ENCODE measurements at regions not wholly inside any gene's neighbourhood (a gene's known extent, or its start where the extent isn't known, plus 50 kb on each side); places are given as distances from the start of the nearest gene placed in this dataset.

DNA sequence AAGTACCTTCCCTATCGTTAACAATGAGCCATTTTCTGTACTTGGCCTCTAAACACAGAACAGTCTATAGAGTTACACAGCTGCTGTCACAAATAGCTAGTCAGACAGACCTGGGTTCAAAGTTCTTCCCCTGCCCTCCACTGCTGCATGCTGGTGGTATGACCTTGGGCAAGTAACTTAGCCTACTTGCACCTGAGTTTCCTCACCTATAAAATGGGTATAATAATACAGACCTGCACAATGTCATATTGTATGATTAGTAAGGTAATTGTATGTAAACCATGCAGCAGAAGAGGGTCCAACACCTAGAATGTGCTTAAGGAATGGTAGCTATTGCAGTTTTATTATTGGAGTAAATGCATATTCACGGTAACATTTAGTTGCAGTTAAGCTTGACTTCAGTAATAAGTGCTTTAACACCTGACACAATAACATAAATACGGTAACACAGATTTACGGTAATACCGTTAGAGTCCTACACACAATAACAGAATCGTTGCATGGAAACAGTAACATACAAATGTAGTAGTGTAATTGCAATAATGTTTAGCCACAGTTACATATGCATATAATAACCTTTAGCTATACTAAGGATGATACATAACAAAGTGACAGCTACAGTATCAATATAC is 193.3 kb upstream of the CSF3R start:
- no peak for DNase-seq (ENCODE audit: low read depth)

DNA sequence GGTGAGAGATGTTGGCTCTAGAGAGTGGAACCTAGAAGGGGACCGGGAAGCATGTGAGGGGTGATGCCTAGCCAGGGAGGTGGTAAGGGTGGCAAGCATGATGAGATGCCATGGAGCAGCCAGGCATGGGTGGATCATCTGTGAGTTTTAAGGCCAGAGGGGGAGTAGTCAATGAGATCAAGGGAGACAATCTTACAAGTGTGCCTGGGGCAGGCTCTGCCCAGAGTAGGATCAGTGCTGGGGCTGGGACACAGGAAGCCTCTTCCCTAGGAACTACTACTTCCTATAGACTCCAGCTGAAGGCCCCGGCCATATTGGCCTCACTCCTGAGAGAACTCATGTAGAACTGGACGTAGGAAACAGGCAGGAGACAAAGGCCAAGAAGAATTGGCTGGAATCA is 192.4 kb upstream of the CSF3R start:
- DNase-seq (ENCODE audit: low read depth) = no peak

DNA sequence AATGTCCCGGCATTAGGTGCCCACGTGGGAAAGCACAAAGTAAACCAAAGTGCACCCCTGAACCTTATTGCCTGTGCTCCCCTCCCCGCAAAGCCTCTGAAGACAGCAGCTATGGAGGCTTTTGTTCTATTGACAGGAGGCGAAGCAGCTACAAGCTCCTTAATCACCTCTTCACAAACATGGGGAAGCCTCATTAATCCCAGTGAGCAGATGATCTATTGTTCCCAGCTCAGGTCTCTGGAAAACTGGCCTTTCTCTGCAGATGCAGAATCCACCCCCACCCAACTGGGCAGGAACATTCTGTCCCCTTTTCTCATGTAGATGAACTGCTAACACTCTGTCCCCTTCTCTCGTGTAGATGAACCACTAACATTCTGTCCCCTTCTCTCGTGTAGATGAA is 190.5 kb upstream of the CSF3R start:
- DNase-seq (ENCODE audit: low read depth) = no peak

DNA sequence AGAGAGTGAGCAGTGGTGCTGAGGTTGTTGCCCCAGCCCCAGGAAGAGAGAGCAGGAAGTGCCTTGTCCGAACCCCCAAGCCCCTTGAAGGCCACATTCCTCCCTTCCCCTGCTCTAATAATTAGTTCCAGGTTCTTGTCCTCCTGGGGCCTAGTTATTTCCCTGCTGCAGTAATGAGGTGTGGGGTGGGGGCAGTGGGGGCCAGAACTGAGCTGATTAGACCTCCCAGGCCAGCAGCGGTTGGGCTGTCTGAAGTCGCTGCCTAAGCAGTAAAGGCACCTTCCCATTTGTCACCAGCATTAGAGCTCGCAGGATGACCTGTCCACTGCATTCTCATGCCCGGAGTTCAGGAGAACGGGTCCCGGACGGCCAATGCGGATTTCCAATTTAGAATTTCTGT is 186.5 kb upstream of the CSF3R start:
- no peak for DNase-seq (ENCODE audit: low read depth)

DNA sequence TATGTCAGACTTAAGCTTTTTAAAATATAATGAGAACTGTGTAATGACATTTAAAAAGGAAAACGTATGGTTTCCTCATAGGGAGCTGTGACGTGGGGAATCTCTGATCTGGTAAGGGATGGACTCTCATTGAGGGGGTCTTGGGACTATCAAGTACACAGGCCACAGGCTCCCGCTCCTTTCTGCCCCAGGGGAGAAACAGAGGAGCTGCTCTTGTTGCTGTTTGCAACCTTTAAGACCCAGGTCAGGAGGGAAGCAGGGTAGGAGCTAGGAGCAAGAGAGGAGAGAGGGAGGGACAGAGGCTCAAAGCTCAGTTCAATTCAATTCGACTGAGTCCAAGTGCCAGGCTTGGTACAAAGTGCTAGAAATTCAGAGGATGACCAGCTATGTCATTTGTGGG is 185.1 kb upstream of the CSF3R start:
- no peak for DNase-seq (ENCODE audit: low read depth)

DNA sequence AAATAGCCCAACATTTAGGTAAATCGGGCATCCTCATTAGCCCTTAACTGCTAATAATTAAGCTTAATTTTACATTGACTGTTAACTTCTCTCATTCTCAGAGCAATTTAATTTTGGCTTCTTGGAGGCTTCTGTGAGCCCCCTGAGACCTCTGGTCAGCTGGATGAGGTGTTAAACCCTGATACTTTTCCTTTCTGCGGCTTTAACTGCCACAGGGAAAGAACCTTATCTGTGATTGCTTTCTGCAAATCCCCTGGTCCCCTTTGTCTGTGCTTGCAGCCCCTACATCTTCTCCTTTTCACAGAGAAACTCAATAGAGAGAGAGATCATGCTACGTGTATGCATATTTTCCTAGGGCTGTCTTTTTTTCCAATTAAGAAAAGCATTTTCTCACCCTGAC is 184.5 kb upstream of the CSF3R start:
- no peak for DNase-seq (ENCODE audit: low read depth)

DNA sequence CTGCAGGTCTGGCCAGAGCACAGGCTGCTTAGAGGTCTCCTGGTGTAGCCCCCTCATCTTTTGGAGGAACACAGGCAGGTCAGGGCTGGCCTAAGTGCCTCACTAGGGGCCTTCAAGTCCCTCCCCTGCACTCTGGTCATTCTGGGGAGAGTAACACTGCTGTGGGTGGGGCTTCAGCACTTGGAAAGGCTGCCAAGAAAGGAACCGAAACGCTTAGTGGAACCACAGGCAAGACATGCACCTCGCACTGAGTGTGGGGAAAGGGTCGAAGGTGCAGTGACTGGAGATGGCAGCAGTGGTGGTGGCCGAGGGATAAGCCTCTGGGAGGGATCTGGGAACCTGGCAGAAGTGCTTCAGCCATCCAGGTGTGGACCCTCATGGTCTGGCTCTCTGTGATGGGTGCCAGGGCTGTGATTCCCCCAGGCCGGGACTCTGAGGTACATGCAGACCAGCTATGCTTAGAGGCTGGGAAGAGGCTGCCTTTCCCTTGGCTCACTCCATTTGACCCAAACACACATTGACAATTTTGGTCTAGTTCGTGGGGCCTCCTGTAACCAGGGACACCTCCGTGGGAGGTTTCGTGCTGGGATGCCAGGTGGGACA is 182.9 kb upstream of the CSF3R start:
- no peak for DNase-seq (ENCODE audit: low read depth)

DNA sequence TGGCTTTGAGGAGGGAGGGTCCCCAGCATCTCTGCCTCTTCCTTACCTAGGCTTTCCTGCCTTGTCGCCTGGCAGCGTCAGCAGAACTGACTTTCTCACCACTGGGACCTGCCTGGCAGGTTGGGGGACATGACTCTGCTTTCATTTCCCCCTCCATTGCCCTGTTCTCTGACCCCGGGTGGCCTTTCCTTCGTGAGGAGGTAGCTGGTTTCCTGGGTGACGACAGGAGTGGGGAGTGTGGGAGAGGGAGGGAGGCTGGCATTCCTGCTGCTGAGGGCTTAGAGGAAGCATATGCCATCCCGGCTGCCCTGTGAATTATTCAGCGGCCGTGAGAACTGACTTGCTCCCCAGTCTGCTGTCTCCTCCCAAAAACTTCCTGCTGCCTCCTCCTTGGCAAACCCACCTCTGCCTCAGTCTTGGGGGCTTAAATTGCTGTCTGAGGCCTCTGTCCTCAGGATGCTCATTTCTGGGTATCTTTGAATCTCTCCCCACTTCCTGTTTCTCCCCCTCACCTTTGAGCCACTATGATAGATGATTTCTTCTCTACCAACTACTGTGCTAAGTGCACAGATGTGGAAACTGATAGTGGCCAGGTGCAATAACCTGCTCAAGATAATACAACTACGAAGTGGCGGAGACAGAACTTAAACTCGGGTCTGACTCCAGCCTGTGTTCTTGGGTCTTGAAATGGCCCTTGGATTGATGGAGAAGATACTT is 182.0 kb upstream of the CSF3R start:
- DNase-seq (ENCODE audit: low read depth) = no peak

DNA sequence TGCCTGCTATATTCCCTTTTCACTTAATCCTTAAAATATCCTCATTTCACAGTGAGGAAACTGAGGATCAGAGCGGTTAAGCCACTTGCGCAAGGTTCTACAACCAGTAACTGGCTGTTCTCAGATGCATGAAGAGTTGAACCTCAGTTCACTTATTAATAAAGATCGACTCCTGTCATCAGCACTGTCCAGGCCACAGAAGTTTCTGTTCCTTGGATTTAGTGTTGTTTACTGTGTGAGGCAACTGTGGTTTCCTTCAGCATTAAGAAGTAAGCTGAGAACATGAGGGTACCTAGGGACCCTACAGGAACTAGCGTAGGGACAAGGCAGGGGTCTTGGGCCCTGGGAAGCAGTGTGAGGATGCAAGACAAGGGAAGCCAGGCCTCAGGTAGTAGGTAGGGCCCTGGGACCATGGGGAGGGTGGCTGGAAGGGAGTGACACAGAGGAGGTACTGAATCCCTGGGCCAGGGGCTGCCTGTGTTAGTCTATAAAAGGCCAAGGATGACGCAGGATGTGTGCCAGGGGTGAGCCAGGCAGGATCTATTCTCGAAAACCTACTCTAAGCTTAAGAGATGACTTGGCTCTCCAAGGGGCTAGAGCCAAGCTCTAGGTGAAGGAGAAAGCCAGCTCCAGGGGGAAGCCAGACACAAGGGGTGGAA is 181.2 kb upstream of the CSF3R start:
- DNase-seq (ENCODE audit: low read depth) = no peak

DNA sequence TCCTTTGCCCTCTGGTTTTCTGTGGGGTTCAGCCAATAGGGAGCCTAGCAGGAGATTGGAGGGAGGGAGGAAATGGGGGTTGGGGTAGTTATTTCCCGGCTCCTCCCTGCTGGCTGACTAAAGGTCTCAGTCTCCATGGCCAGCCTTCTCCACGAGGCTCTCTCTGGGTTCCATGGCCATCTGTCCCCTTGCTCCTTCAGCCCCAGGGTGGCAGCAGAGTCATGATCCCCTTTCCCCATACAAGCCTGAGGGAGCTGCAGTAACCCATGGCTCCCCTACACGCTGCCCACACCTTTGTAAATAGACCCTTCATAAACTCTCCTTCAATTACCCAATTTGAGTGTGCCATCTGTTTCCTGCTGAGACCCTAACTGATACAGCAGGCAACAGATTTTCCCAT is 176.1 kb upstream of the CSF3R start:
- DNase-seq (ENCODE audit: low read depth) = no peak

DNA sequence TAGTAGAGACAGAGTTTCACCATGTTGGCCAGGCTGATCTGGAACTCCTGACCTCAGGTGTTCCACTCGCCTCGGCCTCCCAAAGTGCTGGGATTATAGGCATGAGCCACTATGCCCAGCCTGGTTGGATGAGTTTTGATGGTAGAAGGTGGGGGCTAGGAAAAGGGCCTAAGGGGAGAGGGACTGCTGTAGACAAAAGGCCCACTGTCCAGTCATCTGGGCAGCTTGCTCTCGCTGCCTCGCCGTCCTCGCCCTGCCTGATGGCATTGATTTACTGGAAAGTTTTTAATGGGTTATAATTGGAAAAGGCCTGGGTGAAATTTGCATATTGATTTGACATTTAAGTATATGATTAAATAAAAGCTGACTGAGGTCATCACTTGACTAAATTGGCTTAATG is 175.1 kb upstream of the CSF3R start:
- DNase-seq (ENCODE audit: low read depth) = no peak

DNA sequence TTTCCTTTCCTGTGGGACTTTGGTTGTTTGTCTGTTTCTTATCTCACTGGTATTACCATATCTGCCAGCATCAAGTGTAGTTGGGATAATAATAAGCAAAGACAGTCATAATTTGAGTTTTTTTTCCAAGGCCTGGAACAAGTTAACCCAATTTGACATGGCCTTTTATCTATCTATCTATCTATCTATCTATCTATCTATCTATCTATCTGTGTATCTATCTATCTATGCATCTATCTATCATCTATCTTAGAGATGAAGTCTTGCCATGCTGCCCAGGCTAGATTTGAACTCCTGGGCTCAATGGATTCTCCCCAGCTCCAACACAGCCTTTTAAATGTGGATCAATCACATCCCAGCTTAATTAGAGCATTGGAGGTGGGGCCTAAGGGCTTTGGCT is 174.1 kb upstream of the CSF3R start:
- no peak for DNase-seq (ENCODE audit: low read depth)

DNA sequence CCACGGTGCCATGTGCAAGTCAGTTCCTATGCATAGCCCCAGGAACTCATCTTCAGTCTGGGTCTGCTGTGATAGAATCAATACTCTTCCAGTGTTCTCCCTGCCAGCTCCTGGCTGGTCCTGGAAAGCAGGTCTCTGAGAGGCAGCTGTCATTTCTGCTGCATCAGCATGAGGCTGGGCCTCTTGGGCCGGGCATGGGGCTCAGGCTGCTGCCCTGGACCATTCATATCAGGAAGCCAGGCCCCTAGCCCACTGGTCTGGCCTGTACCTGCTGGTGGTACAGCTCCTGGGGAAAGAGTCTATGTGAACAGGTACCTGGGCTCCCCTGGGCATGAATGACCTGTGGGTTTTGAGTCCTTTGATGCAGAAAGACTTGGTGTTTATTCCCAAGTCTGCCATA is 173.6 kb upstream of the CSF3R start:
- no peak for DNase-seq (ENCODE audit: low read depth)

DNA sequence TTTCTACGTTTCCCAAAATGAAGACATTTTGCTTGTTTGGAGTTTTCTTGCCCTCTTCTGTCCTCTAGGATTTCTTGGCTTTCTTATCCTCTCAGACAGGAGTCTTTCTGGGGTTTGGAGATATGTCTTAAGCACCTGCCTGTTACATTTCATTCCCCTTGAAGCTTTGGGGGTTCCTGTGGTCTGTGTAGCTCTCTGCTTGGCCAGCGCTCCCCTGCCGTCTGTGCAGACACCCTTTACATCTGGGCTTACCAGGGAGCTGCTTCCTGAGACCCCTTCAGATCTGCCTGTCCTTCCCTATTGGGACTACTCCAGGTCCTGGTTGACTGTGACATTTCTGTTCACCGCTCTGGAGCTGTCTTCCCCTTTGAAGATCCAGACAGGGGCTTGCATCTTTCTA is 171.9 kb upstream of the CSF3R start:
- no peak for DNase-seq (ENCODE audit: low read depth)

DNA sequence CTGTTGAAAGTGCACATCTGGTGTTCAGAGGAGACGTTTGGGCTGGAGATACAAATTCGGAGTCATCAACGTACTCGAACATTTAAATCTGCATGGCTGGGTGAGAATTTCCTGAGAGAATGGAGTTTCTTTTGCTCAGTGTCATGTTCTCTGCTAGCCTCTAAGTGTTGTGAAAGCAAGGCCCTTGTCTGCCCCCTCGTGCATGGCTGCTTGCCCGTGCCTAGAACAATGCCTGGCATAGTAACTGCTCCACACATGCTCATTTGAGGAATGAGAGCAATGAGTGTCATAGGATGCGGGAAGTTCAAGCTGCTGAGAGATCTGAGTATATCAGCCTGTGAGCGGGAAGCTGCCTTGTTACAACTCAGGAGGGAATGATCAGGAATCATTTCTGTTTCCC is 171.1 kb upstream of the CSF3R start:
- DNase-seq (ENCODE audit: low read depth) = no peak

DNA sequence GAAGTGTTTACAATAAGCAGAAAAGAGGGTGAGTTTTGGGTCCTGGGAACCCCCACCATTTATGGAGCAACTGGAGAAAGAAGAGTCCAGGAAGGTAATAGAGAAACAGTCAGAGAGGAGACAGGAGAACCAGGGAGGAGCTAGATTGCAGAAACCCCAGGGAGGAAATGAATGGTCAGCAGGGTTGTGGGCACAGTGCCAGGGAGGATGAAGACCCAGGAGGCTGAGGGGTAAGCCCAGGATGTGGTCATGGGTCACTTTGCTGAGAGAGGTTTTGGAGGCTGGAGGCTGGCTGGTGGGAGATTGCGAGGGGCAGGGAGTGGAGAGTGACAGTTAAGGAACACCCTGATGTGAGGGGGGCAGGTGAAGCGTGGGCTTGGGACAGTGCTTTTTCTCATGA is 169.9 kb upstream of the CSF3R start:
- no peak for DNase-seq (ENCODE audit: low read depth)

DNA sequence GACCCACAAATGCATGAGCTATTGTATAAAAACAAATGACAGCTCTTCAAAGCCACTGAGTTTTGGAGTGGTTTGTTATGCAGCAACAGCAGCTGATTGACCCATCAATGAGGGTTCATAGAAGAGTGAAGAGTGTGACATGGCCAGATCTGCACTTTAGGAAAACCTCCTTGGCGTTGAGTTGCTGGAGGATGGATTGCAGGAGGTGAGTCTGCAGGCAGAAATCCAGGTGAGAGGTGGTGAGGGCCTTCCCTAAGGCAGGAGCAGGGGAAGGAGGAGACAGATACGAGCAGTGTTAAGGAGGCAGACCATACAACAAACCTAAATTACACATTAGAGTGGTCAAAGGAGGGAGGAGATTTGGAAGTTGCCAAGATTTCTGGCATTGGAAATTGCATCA is 169.3 kb upstream of the CSF3R start:
- DNase-seq (ENCODE audit: low read depth) = no peak

DNA sequence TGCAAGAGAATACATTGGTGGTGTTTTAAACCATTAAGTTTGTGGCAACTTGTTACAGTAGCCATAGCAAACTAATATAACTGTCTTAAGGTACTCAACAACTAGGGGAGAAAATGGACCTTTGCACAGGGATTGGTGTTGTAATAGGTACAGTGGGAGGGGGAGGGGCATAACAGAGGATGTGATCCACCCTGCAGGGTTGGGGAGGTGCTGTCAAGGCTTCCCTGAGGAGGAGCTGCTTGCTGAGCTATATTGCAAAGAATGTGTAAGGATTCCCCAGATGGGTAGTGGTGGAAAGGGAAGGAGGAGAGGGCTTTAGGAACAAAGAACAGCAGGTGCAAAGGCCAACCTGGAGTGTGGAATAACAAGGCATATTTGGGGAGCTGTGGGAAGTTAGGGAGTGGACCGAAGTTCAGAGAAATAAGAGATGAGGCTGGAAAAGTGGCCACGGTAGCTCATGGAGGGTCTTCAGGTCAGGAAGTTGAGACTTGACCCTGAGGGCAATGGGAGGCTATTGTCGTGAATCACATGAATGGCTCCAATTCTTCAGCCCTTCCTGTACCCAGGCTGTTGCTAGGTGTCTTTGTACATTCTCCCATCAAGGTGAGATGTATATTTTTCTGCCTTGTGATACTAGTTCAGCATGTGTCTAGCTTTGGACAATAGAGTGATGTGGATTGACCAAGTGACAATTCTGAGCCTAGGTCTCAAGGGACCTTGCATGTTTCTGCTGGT is 168.6 kb upstream of the CSF3R start:
- no peak for DNase-seq (ENCODE audit: low read depth)

DNA sequence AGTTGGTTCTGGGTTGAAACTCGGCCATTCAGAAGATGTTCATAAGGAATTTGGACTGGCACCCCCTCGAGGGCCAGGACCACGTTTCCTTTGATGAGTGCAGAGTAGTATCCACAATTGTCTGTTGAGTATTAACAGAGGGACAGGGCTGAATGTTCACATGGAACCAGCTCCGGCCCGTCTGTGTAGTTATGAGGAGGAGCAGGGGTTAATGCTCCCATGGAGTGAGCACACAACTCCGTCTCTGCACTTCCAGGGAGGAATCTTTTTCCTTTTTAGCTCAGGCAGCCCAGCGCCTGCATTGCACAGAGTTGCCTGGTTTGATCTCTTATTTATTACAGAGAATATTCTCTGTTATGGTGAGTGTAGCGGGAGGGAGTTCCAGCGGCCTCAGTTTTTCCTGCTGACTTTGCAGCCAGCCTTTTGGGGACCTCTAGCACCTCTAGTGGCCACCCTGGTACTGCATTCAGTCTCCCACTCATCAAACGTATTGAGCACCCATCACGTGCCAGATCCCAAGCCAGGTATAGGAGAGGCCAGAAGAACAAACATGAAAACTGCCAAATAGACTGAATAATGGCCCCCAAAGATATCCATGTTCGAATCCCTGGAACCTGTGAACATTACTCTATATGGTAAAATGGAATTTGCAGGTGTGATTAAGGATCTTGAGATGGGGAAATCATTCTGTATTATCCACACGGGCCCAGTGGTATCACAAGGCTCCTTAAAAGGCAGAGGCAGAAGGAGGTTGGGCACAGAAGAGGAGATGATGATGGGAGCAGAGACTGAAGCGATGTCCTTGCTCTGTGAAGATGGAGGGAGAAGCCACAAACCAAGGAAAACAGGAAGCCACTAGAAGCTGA is 167.7 kb upstream of the CSF3R start:
- peak; percentile 53 for DNase-seq (ENCODE audit: low read depth)

DNA sequence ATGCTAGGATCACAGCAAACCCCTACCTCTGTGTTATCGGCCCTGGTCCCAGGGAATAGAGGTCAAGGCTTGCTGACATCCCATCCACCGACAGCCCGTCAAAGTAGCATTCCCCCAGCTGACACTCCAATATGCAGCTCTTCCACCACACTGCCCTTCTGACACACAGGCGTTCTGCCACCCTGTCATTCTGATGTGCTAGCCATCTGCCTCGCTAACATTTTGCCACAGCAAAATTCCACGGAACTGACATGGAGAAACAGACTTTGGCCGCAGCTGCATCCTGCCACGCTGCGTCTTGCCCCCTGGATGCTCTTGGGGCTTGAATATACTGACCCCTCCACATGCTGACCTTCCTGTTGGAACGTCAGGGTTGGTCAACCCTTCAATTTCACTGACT is 163.2 kb upstream of the CSF3R start:
- no peak for DNase-seq (ENCODE audit: low read depth)

DNA sequence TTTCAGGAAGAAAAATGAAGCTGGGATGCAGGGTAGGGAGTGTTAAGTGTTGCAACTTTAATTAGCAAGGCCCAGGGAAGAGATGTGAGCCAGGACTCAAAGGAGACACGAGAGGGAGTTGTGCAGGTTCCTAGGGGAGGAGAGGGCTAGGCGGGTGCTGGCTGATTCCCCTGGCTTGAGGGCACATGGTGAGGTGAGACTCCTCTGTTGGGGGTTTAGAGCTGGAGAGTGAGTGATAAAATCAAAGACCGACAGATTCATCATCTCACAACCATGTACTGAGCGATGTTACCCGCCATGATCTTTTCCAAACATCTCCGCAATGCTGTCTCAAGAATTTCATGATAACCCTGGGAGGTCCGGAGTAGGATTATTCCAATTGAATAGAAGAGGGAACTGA is 161.8 kb upstream of the CSF3R start:
- no peak for DNase-seq (ENCODE audit: low read depth)

All from activated T-cell treated with anti-CD3 and anti-CD28 coated beads for 24 hours (primary cell).